HG03571 (cell line): ENCODE measurements at regions not wholly inside any gene's neighbourhood (a gene's known extent, or its start where the extent isn't known, plus 50 kb on each side); places are given as distances from the start of the nearest gene placed in this dataset.

Experiments used
- ATAC-seq: cut with Tn5 transposase; IDR thresholded peaks from one replicate; pipeline ENCODE4 v1.9.1; 2021; ENCODE audit not compliant: unreplicated experiment

DNA sequence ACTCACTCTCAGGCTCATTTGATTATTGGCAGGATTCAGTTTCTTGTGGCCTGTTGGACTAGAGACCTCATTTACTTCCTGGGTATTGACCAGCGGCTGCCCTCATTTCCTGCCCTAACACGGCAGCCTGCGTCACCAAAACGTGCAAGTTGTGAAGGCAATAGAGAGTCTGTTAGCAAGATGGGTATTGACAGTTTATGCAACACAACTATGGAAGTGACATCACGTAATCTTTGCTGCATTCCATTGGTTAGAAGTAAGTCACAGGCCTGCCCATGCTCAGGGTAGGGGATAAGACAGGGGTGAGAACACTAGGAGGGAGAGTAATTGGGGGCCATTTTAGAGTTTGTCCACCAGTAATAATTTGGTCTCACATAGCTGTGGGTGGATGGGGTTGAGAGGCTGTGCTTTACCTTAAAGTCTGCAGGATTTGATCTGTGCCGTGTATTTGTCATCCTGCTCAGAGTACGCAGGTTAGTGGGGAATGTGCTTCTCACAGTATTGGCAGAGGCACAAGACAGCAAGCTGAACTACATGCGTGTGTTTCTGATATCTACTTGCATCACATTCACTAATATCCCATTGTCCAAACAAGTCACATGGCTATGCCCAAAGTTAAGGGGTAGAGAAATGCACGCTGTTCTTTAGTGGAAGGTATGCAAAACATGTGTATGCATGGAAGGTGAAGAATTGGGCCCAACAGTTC lies 83.3 kb downstream of the EDEM1 start:
- no peak for ATAC-seq

DNA sequence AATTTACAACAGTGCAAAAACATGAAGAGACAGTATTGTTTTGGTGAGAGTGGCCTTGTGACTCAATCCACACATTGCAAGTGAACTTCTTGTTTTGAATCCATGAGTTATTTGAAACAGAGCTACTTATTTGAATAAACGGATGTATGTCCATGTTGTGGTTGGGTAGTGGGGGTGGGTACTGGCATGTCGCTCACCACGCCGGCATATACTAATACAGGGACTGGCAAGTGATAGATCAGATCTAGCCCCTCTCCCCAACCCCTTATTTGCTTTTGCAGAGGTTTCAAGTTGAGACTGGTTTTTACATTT lies 83.8 kb downstream of the EDEM1 start:
- no peak for ATAC-seq

DNA sequence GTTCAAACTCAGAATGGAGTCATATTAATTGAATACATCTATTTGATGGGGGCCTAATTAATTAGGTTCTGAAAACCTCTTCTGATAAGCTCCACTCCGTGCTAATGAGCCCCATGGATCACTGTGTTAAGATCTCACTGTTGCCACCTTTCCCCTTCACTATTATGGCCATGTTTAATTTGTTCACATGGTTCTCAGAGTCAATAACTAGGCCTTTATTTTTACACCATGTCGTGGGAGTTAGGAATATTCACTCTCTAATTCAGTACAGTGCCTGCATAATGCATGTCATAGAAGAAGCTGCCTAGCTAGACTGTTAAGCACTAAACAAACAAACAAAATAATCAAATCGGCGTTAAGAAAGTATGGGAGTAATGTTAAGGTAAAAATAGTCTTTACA lies 84.9 kb downstream of the EDEM1 start:
- ATAC-seq, result no peak

DNA sequence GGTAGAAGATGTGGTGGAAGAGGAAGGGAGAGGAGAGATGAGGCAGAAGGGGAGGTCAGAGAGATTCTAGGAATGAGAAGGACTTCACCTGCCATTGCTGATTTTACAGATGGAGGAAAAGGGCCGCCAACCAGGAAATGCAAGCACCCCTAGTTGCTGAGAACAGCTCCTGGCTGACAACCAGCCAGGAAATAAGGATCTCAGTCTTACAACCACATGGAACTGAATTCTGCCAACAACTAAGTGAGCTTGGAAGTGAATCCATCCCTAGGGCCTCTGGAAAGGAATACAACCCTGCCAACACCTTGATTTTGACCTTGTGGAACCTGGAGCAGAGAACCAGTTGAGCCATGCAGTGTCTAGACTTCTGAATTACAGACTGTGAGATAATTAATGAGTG lies 86.6 kb downstream of the EDEM1 start:
- ATAC-seq, result no peak

DNA sequence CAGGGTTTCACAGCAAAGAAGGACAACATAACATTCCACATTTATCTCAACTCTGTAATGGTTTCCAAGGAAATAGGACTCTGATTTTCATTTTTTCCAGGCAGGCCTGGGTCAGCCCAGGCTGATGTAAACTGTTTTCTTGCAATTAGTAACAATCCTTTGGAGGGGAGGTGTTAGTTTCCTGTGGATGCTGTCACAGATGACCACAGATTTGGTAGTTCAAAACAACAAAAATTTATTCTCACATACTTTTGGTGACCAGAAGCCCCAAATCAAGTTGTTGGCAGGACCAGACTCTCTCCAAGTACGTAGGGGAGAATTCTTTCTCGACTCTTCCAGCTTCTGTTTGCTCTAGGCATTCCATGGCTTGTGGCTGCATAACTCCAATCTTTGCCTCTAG lies 88.0 kb downstream of the EDEM1 start:
- no peak for ATAC-seq

DNA sequence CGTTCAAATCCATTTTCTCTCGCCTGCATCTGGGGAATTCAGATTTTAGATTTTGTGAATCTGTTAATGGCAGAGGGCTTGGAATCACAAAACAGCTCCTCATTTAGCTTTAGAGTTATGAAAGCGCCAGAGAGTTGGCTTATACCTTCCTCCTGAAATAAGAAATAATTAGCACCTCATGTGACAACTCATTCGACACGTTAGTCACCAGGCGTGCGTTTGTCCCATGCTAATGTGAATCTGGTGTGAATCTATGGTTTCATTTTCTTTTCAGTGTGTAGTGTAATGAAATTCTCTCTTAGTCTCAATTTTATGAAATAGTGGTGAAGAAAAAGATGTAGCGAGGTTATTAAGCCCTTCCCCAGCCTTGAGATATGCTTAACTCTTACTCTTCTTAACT lies 89.4 kb downstream of the EDEM1 start:
- no peak for ATAC-seq

DNA sequence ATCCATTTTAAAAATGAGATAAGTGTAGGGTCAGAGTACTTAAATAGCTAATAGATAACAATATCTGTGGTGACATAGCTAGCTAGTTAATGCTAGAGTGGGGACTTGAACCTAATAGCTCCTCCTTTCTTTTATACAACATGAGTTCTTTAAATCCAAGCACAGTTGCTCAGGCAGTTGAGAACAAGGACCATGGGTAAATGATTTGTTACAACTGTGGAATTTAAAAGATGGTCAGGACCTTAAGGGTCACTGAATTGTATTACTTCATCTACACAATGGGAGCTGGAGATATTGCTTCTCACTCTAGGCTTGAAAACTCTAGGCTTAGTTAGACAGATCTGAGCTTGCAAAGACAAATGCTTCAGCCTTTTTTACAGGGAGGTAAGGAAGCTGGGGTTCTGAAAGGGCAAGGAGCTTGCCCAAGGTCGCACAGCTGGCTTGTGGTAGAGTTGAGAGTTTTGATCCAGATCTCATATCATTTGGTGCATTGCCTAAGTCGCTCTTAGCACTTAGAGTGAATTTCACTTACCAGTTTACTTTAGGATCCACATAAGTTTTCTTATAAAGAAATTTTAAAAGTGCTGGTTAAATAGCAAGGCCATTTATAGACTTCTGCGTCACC lies 90.2 kb downstream of the EDEM1 start:
- no peak for ATAC-seq

DNA sequence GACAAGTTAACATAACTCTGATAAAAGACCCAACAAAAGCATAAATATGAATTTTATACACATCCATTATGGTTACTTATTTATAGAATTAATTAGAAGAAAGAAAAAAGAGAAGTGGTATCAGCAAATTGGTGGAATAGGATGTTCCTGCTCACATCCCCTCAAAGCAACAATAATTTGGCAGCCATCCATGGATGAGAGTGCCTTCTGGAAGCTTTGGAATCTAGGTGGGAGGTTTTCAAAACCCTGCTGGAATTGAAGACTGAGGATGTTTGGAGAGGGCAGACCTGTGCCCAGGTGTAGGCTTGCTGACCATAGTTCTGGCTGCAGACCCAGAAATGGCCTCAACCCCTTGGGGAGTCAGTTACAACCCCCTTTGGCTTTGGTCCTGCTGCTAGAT lies 91.2 kb downstream of the EDEM1 start:
- no peak for ATAC-seq

DNA sequence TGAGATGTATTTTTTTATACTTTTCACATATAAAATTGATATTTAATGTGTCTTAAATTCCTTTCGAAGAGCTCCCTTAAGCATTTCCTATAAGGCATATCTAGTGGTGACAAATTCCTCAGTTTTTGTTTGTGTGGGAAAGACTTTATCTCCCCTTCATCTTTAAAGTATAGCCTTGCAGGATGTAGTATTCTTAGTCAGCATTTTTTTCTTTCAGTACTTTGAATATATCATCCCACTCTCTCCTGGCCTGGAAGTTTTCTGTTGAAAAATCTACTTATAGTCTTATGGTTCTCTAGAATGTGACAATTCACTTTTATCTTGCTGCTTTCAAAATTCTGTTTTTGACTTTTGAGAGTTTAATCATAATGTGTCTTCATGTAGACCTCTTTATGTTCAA lies 95.2 kb downstream of the EDEM1 start:
- no peak for ATAC-seq

DNA sequence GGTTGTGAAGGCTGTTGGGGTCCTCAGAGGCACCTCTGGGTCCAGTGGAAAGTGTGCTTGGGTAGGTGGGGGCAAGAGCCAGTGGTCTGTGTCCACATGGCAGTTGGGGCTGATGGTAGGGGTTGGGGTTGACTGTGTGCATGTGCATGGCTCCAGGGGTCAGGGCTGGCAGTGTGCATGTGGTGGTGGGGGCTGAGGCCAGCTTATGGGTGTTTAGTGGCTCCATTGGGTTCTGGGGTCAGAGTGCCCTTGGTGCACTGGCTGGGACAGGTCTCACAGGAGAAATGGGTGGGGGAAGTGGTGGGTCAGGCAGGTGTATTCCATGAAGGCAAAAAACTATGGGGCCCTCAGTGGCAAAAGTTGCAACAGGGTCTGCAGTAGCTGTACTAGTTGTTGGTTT lies 97.9 kb downstream of the EDEM1 start:
- ATAC-seq, result no peak

DNA sequence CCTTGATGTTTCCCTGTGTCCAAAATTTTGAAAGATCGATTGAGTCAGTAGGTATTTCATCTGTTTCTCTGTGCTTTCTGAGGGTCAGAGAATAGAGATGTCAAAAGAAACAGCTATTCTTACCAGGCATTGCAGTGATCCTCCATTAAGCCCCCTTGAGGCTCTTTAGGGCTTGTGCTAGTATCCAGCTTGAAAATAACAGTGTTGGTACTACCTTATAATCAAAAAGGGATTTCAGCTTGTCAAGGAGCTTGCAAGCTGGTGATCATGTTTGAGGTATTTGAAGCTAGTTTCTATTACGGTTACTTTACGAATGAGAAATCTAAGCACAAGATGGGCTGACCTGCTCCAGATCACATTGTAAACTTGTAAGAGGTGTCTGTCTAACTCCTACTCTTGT lies 103.4 kb downstream of the EDEM1 start:
- no peak for ATAC-seq

DNA sequence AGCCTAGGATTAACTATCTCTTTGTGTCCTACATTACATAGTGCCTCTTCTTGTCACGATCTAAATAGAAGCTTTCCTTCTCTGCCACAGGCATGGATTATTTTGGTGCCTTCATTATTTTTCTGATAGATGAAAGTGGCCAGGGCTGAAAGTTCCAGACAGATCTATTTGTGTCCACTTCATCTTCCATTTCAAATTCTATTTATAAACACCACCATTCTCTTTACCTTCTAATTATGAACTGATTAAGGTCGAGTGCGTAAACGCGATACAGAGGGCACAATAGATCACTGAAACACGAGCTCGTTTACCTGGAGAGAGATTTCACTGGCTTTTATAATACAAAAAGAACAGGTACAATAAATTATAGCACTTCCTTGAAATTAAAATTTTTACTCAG lies 105.0 kb downstream of the EDEM1 start:
- no peak for ATAC-seq

DNA sequence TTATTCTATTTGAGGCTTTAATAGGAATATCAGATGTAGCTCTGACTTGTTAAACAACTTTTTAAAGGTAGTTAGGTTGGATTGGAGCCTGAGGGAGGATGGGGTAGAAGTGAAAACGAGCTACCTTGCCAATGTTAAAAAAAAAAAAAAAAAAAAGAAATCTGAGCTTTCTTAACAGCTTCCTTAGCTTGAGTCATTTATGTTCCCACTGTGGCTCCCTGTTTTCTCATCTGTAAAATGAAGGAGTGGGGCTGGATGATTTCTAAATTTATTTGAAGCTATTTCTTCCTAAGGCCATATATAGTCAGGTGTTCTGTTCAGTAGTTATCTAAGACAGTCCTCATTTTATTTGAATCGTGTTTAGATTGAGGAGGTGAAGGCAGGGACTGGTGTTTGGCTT lies 105.7 kb downstream of the EDEM1 start:
- no peak for ATAC-seq

DNA sequence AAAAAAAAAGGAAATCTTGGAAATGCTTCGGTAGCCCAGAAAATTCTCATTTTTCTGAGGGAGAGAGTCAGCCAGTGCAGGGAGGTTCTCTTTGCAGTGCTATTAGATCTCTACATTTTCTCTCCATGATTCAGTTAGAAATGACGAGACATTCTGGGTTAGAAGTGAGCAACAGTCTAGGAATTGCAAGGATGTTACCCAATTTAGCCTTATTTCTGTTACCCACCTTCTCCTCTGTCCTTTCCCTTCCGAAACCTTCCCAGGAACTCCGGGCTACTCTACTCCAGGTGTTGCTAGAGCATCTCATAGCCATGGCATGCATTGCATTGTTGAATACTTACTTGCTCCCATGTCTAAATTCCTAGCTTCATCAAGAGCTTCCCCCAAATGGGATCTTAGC lies 106.8 kb downstream of the EDEM1 start:
- ATAC-seq, result no peak

DNA sequence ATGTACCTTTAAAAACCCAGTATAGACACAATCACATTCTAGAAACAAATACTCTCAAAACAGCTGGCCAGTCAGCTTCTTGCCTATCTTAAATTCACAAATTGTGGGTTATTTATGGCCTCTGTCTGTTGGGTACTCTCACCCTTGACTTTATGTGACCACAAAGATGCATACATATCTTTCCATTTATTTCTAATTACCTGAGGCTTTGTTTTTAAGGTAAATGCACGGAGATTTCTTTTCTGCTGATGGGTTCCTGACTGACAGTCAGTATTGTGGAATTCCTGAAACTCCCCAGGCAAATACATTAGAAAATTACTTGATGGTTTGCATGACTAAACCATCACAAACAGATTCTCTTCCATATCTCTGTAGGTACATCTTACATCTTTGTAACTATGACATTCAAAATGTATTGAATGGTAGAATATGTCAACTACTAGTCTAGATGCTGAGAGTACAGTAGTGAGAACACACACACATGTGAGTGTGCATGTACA lies 107.7 kb downstream of the EDEM1 start:
- no peak for ATAC-seq

DNA sequence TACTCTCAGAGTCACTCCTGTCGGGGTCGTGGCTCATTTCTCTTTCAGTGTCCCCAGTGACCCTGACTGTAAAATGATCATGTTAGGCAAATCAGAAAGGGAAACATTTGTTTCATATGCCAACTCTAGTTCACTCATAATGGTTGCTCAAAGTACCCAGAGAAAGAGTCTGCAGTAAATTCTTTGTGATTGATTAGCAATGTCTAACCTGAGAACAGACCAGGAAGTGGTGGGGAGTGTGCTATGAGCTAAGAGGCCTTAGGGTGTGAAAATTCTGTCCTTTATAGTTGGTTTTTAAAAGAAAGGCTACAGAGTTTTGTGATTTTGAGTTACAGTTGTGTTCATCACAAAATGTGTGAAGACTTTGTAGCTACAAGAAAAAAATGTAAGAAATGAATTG lies 108.9 kb downstream of the EDEM1 start:
- ATAC-seq, result no peak

DNA sequence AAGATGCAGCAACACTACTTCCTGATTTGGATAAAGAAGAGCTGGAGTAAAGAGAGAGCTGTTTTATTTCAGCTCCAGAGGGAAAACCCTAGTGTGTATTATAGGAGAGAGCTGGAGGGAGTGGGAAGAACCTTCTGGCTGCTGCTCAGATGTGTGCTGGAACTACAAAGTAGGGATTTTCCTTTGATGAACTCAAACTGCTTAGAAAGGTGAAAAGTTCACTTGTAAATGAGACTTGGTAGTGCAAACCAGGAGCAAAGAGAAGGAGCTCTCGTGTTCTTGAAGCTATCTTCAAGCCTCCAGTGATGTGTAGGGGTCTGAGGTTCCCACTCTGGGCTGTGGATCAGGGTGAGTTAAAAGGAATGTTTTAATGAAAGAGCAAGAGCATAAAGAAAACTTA lies 110.4 kb downstream of the EDEM1 start:
- no peak for ATAC-seq

DNA sequence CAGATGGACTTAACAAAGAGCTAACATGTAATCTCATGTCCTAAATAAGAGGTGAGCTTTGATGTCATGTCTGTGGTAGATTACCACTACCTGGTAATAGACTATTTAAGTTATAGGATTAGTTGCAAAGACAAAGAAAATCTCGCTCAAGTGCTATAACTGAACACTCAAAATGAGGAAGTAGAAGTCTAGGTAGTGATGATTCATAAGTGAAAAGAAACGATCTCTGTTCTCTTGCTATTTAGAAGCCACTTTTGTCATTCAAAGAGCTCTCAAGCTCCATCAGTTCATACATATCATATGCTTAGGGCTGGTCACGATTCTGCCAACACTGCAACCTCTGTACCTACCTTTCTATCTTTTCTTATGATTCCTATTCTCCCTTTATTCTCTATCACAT lies 110.9 kb downstream of the EDEM1 start:
- peak; percentile 99 for ATAC-seq

DNA sequence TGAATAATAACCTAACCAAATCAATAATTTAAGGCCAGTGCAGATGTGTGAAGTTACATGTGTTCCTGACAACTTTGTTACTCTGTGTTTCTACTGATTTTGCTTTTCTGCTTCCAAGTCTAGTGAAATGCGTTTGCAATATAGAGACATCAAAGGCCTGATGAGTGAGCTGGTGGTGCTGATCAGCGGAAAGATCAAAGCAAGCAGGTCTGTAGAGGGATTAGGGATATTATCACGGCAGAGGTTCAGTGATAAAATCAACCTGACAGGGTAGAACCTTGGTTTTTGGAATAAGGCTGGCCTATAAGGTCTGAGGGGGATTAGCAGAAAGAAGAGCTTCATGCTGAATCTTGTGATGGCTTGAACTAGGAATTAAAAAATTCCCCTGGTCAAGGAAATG lies 111.7 kb downstream of the EDEM1 start:
- ATAC-seq, result no peak

DNA sequence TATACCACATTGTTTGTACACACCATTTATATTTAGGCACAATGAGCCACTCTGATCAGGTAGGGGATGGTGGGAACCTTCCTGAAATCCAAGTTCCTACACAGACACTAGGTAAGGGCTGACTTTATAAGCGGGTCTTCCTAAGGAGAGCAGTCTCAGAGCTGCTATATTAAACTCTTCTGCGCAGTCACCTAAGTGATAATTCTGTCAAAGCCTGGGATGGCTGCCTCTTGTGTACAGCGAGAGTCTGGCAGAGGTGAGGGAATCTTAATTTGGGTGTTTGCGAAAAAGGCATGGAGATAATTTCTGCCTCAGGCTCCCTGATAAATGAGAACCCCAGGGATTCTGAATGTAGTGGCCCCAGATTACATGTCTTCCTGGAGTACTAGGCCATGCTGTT lies 113.1 kb downstream of the EDEM1 start:
- no peak for ATAC-seq

DNA sequence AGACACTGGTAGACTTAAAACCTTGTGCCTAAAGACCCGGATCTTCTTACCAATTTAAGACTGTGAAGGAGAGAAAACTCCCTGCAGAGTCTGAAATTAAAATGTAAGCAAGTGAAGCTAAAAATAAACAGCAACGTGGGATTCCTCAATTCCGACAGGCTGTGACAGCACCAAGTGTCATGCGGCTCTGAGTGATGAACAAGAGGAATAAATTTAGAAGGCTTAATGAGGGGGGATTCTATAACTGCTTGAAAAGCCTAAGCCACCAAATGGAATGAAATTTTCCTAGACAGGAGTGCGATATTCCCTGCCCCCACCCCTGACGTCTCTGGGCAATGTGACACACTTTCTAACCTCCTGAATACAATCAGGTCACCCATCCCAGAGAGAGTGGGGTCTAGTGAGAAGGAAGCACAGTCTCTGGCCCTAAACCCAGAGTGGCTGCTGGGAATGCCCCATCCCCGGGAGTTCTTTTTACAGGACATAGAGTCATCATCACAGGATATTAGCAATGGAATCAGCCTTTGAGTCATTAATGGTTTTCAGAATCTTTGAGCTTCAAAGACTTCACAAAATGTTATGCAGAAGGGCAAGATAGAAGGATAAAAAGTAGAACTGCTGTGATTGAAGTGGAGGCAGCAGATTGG lies 114.3 kb downstream of the EDEM1 start:
- ATAC-seq, result no peak

DNA sequence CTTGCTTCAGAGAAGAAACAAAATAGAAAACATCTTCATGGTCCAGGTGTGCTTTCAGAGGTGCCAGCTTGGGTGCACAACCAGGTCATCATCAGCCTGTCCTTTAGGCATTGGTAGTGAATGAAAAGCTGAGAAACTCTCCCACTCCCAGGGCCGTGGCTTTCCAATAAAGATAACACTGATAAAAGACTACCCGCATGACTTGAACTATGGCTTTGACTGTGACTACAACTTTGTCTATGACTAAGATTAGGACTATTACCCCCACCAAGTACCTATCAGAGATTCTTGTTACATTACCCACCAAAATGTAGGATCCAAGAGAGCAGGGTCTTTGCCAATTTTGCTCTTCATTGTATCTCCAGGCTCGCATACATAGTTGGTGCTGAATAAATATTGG lies 115.2 kb downstream of the EDEM1 start:
- no peak for ATAC-seq

DNA sequence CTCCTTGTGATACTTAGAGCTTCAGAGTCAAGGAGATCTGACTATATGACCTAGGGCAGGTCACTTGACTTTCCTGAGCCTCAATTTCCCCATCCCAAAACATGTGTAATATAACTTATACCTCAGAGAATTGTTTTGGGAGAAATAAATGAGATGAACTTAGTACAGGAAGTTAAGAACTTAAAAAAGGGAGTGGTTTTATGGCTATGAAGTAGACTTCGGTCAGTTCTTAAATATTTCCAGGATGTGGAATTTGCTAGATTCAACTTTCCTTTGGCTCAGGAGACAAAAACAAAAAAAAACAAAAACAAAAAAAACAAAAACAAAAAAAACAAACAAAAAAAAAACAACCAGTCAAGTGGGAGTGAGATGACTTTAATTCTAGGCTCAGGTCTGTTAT lies 116.7 kb downstream of the EDEM1 start:
- no peak for ATAC-seq
